ENCODE measurements at regions not wholly inside any gene's neighbourhood (a gene's known extent, or its start where the extent isn't known, plus 50 kb on each side); places are given as distances from the start of the nearest gene placed in this dataset.

- no peak for DNase-seq (ENCODE audit: low spot score)
These were observed 110.2 kb upstream of the ISL1 start for GRCh38 chr5:51273021-51273420.

GRCh38 chr5:51273871-51274270 is 109.4 kb upstream of the ISL1 start:
- DNase-seq (ENCODE audit: low spot score), result no peak

- no peak for DNase-seq (ENCODE audit: low spot score)
These were observed 107.8 kb upstream of the ISL1 start for GRCh38 chr5:51275428-51275827.

- DNase-seq (ENCODE audit: low spot score), result no peak
These were observed 107.0 kb upstream of the ISL1 start for GRCh38 chr5:51276250-51276649.

DNA sequence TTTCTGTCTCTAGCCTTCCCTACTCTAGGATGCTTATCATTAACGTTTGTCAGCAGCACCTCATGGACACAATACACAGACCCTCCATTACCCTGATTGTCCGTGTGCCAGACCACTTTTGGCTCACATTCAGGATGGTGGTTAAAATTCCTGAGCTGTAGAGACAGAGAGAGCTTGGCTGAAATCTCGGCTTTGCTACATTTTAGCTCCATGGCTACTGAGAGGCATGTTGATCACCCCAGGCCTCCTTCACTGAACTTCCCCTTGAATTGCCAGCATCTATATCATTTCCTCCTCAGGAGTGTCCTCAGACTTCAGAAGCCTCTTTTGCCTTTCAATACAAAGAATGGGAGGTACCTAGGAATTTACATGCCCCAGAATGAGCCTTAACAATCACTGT is 104.7 kb upstream of the ISL1 start:
- no peak for DNase-seq (ENCODE audit: low spot score)

- no peak for DNase-seq (ENCODE audit: low spot score)
These were observed 103.1 kb upstream of the ISL1 start for GRCh38 chr5:51279983-51280706.

GRCh38 chr5:51286046-51286445 is 97.2 kb upstream of the ISL1 start:
- DNase-seq (ENCODE audit: low spot score), result no peak

DNA sequence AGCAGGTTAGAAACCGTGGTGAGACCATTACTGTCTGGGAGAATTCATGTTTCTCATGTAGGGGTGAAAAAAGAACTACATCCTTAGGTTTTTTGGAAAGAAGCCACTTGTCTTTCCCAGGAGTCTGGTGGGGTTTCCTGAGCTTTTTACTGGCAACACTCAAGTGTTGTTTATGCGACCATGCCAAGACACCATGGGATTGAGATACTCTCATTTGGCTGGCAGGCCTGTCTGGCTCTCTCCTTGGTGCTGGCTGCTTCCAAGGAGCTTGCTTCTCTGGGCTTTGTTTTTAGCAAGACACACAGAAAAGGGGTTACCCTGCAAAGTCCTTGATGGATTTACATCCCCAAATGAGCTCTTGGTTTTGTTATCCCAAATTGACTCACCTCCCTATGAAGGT is 80.9 kb upstream of the ISL1 start:
- no peak for DNase-seq (ENCODE audit: low spot score)

- no peak for DNase-seq (ENCODE audit: low spot score)
These were observed 56.4 kb upstream of the ISL1 start for GRCh38 chr5:51326844-51327243.

Measured in mesenteric fat pad (tissue), 1 donor.